Transverse colon (tissue), 4 donors: ENCODE measurements at regions not wholly inside any gene's neighbourhood (a gene's known extent, or its start where the extent isn't known, plus 50 kb on each side); places are given as distances from the start of the nearest gene placed in this dataset.

Source experiments
- DNase-seq: peaks from one replicate; pipeline ENCODE4 v3.0.0-alpha.2; 2019
- H3K27ac ChIP-seq, 4 donors: fragments of 200-600 bp; sonication (generic); 2 replicates each; pipeline ENCODE4 v1.5.1; 2016 to 2018; ENCODE audit warnings: inconsistent platforms in 4 of 4
- H3K27me3 ChIP-seq: fragments of 200-600 bp; sonication (generic); 2 replicates; pipeline ENCODE4 v1.5.1; 2017; ENCODE audit warnings: inconsistent platforms
- H3K36me3 ChIP-seq, 4 donors: fragments of 200-600 bp; sonication (generic); 2 replicates each; pipeline ENCODE4 v1.5.1; 2017 to 2019; ENCODE audit warnings: inconsistent platforms in 4 of 4
- H3K4me1 ChIP-seq, 4 donors: fragments of 200-600 bp; sonication (generic); 2 replicates each; pipeline ENCODE4 v1.5.1; 2017 to 2020; ENCODE audit warnings: inconsistent platforms in 4 of 4
- H3K4me3 ChIP-seq, 4 donors: fragments of 200-600 bp; sonication (generic); 1 replicate in 1 of 4; 2 replicates in 3 of 4; pipeline versions ENCODE4 v1.5.1 to v1.6.1; 2017 to 2019; ENCODE audit warnings: inconsistent platforms in 4 of 4
- H3K9me3 ChIP-seq, 2 donors: fragments of 200-600 bp; sonication (generic); 2 replicates each; pipeline ENCODE4 v1.5.1; 2017 to 2019; ENCODE audit warnings: inconsistent platforms in 2 of 2
- CTCF ChIP-seq, 5 experiments: fragments of 200-600 bp in 3 of 5; fragments of 450-650 bp in 2 of 5; sonication (generic) in 3 of 5; IDR thresholded peaks; 1 replicate in 2 of 5; 2 replicates in 3 of 5; pipeline ENCODE4 v1.5.1; 2016 to 2017; ENCODE audit warnings: antibody characterized with exemption in 5 of 5, inconsistent platforms in 3 of 5, mild to moderate bottlenecking in 2 of 5, moderate library complexity in 1 of 5
- EP300 ChIP-seq: sonication (generic); formaldehyde crosslinking; IDR thresholded peaks from one replicate; pipeline ENCODE4 v1.6.1; 2017; ENCODE audit warnings: antibody characterized with exemption, low read depth
- POLR2A ChIP-seq: fragments of 450-650 bp; IDR thresholded peaks from one replicate; pipeline ENCODE4 v1.6.1; 2016; ENCODE audit warnings: antibody characterized with exemption, mild to moderate bottlenecking, moderate library complexity
- POLR2AphosphoS5 ChIP-seq, 3 donors: sonication (generic); formaldehyde crosslinking; IDR thresholded peaks; one replicate each; pipeline ENCODE4 v1.6.1; 2016; ENCODE audit warnings: antibody characterized with exemption in 3 of 3
- WGBS, 2 donors: methylation state at CpG; one replicate each; pipeline ENCODE4 v1.1.5; 2018; ENCODE audit warnings: low coverage in 1 of 2; 5-methylcytosine and 5-hydroxymethylcytosine counted together
- in situ Hi-C, 4 donors: fragments of 200-750 bp; cut with MboI; loops; one replicate each; pipeline versions ENCODE4 v1.15.0 to v1.15.1; 2017; ENCODE audit warnings: low sequenced_read_pairs in 3 of 4, low pct_ligation_motif_present in 1 of 4, low pct_unique_long_range_greater_than_20kb in 1 of 4
- intact Hi-C: fragments of 100-400 bp; cut with DNase I; formaldehyde crosslinking; loops from one replicate; pipeline ENCODE4 v1.15.1; 2023; ENCODE audit warnings: low total_unique reads

GRCh38 chr6:33935439-33936080 lies 131.8 kb upstream of the MLN start:
- in situ Hi-C loops: no loop called here
- no peaks in the 10 kb centered on the region for H3K4me1 ChIP-seq
- no peak overlapping the region for H3K27ac ChIP-seq
- intact Hi-C loops: no loop called here
- H3K9me3 ChIP-seq: no peaks in the 10 kb centered on the region
- DNase-seq: no peak
- WGBS, 2 donors: 73% methylated on average over 15 of the region's 15 CpGs; no CpG with 5 or more reads in 1 of the 2 donors
- H3K36me3 ChIP-seq: no peaks in the 10 kb centered on the region
- TF ChIP-seq POLR2AphosphoS5 (IDR thresholded peaks at IDR 0.05) (no peak), POLR2A (no peak), CTCF (IDR thresholded peaks at IDR 0.05) (no peak), EP300 (no peak)
- no peaks in the 10 kb centered on the region for H3K27me3 ChIP-seq
- no peak overlapping the region for H3K4me3 ChIP-seq

GRCh38 chr6:33934731-33935270 lies 131.0 kb upstream of the MLN start:
- DNase-seq: no peak
- 86% methylated on average over 7 of the region's 7 CpGs; no CpG with 5 or more reads in 1 of the 2 donors for WGBS, 2 donors
- no peak for TF ChIP-seq POLR2A
- no peak for TF ChIP-seq EP300
- no peak for TF ChIP-seq CTCF (IDR thresholded peaks at IDR 0.05)
- no peak for TF ChIP-seq POLR2AphosphoS5 (IDR thresholded peaks at IDR 0.05)
- Histone ChIP-seq H3K4me1 (no peaks in the 10 kb centered on the region), H3K27ac (no peak overlapping the region), H3K4me3 (no peak overlapping the region), H3K27me3 (no peaks in the 10 kb centered on the region), H3K36me3 (no peaks in the 10 kb centered on the region), H3K9me3 (no peaks in the 10 kb centered on the region)
- intact Hi-C loops: no loop called here
- in situ Hi-C loops: no loop called here

- intact Hi-C loops (no loop called here), in situ Hi-C loops (no loop called here)
- Histone ChIP-seq H3K27ac (no peak overlapping the region), H3K4me1 (no peaks in the 10 kb centered on the region), H3K36me3 (no peaks in the 10 kb centered on the region), H3K4me3 (no peak overlapping the region), H3K9me3 (no peaks in the 10 kb centered on the region), H3K27me3 (no peaks in the 10 kb centered on the region)
- 67 to 100% methylated on average over 1 to 4 of the region's 4 CpGs for WGBS, 2 donors
- TF ChIP-seq EP300 (no peak), POLR2A (no peak), POLR2AphosphoS5 (IDR thresholded peaks at IDR 0.05) (no peak), CTCF (IDR thresholded peaks at IDR 0.05) (no peak)
- no peak for DNase-seq
Observed at GRCh38 chr6:33933101-33933500, 129.3 kb upstream of the MLN start.

GRCh38 chr6:33931799-33932198 lies 128.0 kb upstream of the MLN start:
- in situ Hi-C loops (no loop called here), intact Hi-C loops (no loop called here)
- Histone ChIP-seq H3K9me3 (no peaks in the 10 kb centered on the region), H3K4me3 (no peak overlapping the region), H3K27me3 (no peaks in the 10 kb centered on the region), H3K27ac (no peak overlapping the region), H3K4me1 (no peaks in the 10 kb centered on the region), H3K36me3 (no peaks in the 10 kb centered on the region)
- TF ChIP-seq CTCF (IDR thresholded peaks at IDR 0.05) (no peak), POLR2A (no peak)
- no peak for DNase-seq
- 93% methylated on average over 3 of the region's 3 CpGs; no CpG with 5 or more reads in 1 of the 2 donors for WGBS, 2 donors
